Keratinocyte (primary cell): ENCODE measurements at regions not wholly inside any gene's neighbourhood (a gene's known extent, or its start where the extent isn't known, plus 50 kb on each side); places are given as distances from the start of the nearest gene placed in this dataset.

Experiments
- DNase-seq: peaks from one replicate; pipeline ENCODE4 v3.0.0-alpha.2; 2011; ENCODE audit warnings: low read depth, missing footprints, low spot score
- FAIRE-seq: peaks from 2 replicates; lab custom pipeline; 2011; peaks lifted over from hg19 to GRCh38; lab: Jason Lieb, UNC
- H2AFZ ChIP-seq: 2 replicates; pipeline ENCODE4 v1.6.0; 2012; ENCODE audit warnings: low read length, control low read depth, inconsistent platforms; ENCODE audit not compliant: control insufficient read depth
- H3K27ac ChIP-seq: 2 replicates; pipeline ENCODE4 v1.5.1; 2011; ENCODE audit warnings: low read length; ENCODE audit not compliant: control insufficient read depth, insufficient read depth
- H3K27me3 ChIP-seq: 3 replicates; pipeline ENCODE4 v1.6.0; 2011; ENCODE audit warnings: low read length; ENCODE audit not compliant: control insufficient read depth, insufficient read depth; ENCODE audit errors: extremely low read depth
- H3K36me3 ChIP-seq, 2 experiments: 2 replicates in 1 of 2; 3 replicates in 1 of 2; pipeline ENCODE4 v1.5.1; 2011; ENCODE audit warnings: low read length in 2 of 2, mild to moderate bottlenecking in 1 of 2; ENCODE audit not compliant: control insufficient read depth in 2 of 2, insufficient read depth in 2 of 2; ENCODE audit errors: extremely low read depth in 1 of 2
- H3K4me1 ChIP-seq: 3 replicates; pipeline ENCODE4 v1.5.1; 2011; ENCODE audit warnings: low read length; ENCODE audit not compliant: control insufficient read depth, insufficient read depth; ENCODE audit errors: extremely low read depth
- H3K4me2 ChIP-seq: 3 replicates; pipeline ENCODE4 v1.6.0; 2011; ENCODE audit warnings: low read depth, low read length; ENCODE audit not compliant: control insufficient read depth, insufficient read depth; ENCODE audit errors: extremely low read depth
- H3K4me3 ChIP-seq, 3 experiments: fragments of 200-600 bp in 1 of 3; sonication (generic) in 1 of 3; 2 replicates in 2 of 3; 3 replicates in 1 of 3; pipeline ENCODE4 v1.5.1; 2011 to 2016; ENCODE audit warnings: low read length in 3 of 3, mild to moderate bottlenecking in 3 of 3, control low read depth in 2 of 3, inconsistent platforms in 1 of 3, low read depth in 1 of 3, mixed read lengths in 1 of 3, mixed run types in 1 of 3, moderate library complexity in 1 of 3; ENCODE audit not compliant: control insufficient read depth in 2 of 3, insufficient read depth in 2 of 3; ENCODE audit errors: extremely low read depth in 1 of 3
- H3K79me2 ChIP-seq: 2 replicates; pipeline ENCODE4 v1.6.0; 2012; ENCODE audit warnings: low read length; ENCODE audit not compliant: control insufficient read depth, insufficient read depth
- H3K9ac ChIP-seq: 3 replicates; pipeline ENCODE4 v1.6.0; 2011; ENCODE audit warnings: low read length; ENCODE audit not compliant: control insufficient read depth, insufficient read depth; ENCODE audit errors: extremely low read depth
- H3K9me1 ChIP-seq: 3 replicates; pipeline ENCODE4 v1.6.0; 2011; ENCODE audit warnings: low read length; ENCODE audit not compliant: control insufficient read depth, insufficient read depth; ENCODE audit errors: extremely low read depth
- H3K9me3 ChIP-seq: 2 replicates; pipeline ENCODE4 v1.5.1; 2012; ENCODE audit warnings: low read depth, low read length; ENCODE audit not compliant: control insufficient read depth
- H4K20me1 ChIP-seq: 3 replicates; pipeline ENCODE4 v1.6.0; 2011; ENCODE audit warnings: low read length; ENCODE audit not compliant: control insufficient read depth, insufficient read depth; ENCODE audit errors: extremely low read depth
- CTCF ChIP-seq, 3 experiments: IDR thresholded peaks in 1 of 3; conservative IDR thresholded peaks in 1 of 3; optimal IDR thresholded peaks in 1 of 3; 2 replicates in 2 of 3; 3 replicates in 1 of 3; pipeline versions ENCODE3 to v1.5.1; 2011; ENCODE audit warnings: low read length in 3 of 3, mild to moderate bottlenecking in 3 of 3, moderate library complexity in 2 of 3, control low read depth in 1 of 3, inconsistent platforms in 1 of 3; ENCODE audit not compliant: insufficient read depth in 2 of 3; ENCODE audit errors: extremely low read depth in 1 of 3
- EZH2 ChIP-seq: IDR thresholded peaks from one replicate; pipeline ENCODE4 v1.6.1; 2012; ENCODE audit warnings: inconsistent platforms, mild to moderate bottlenecking, low read length, moderate library complexity
- dilution Hi-C: fragments of 300-500 bp; cut with MboI; formaldehyde crosslinking; loops from one replicate; pipeline ENCODE4 v1.7.0; 2020; ENCODE audit warnings: low sequenced_read_pairs; ENCODE audit not compliant: extremely low pct_ligation_motif_present

- H3K4me1 ChIP-seq, result peaks cover 35% of the 10 kb centered on the region
- no peak for FAIRE-seq
- H3K36me3 ChIP-seq, result no peaks in the 10 kb centered on the region
- TF ChIP-seq EZH2, result no peak
- TF ChIP-seq CTCF (optimal IDR thresholded peaks at IDR 0.05 in 1 of 3, IDR thresholded peaks at IDR 0.05 in 1 of 3, conservative IDR thresholded peaks at IDR 0.05 in 1 of 3; ENCODE audit: extremely low read depth in 1 of 3, insufficient read depth in 2 of 3, low read length in 3 of 3), result no peak
- dilution Hi-C loops, result no loop called here
- no peaks in the 10 kb centered on the region for H3K27me3 ChIP-seq
- no peak for DNase-seq
- no peak overlapping the region for H3K4me3 ChIP-seq
- no peaks in the 10 kb centered on the region for H4K20me1 ChIP-seq
- no peaks in the 10 kb centered on the region for H3K79me2 ChIP-seq
- no peak overlapping the region for H2AFZ ChIP-seq
- no peak overlapping the region for H3K27ac ChIP-seq
- H3K4me2 ChIP-seq, result no peak overlapping the region
- no peaks in the 10 kb centered on the region for H3K9me1 ChIP-seq
- no peaks in the 10 kb centered on the region for H3K9me3 ChIP-seq
- no peak overlapping the region for H3K9ac ChIP-seq
Observed at GRCh38 chr2:144678736-144679135, 158.8 kb upstream of the ZEB2 start.

GRCh38 chr2:144675731-144676130, 155.8 kb upstream of the ZEB2 start:
- H4K20me1 ChIP-seq, result no peaks in the 10 kb centered on the region
- TF ChIP-seq CTCF (optimal IDR thresholded peaks at IDR 0.05 in 1 of 3, IDR thresholded peaks at IDR 0.05 in 1 of 3, conservative IDR thresholded peaks at IDR 0.05 in 1 of 3; ENCODE audit: extremely low read depth in 1 of 3, insufficient read depth in 2 of 3, low read length in 3 of 3) (no peak), EZH2 (no peak)
- DNase-seq (peak; percentile 11), FAIRE-seq (peak; percentile 96)
- no peaks in the 10 kb centered on the region for H3K9me3 ChIP-seq
- H3K9ac ChIP-seq, result no peak overlapping the region
- H3K27ac ChIP-seq, result no peak overlapping the region
- no peaks in the 10 kb centered on the region for H3K27me3 ChIP-seq
- no peaks in the 10 kb centered on the region for H3K36me3 ChIP-seq
- peaks cover 12% of the 10 kb centered on the region for H3K4me1 ChIP-seq
- no peaks in the 10 kb centered on the region for H3K79me2 ChIP-seq
- H2AFZ ChIP-seq, result no peak overlapping the region
- dilution Hi-C loops, result no loop called here
- no peaks in the 10 kb centered on the region for H3K9me1 ChIP-seq
- H3K4me3 ChIP-seq, result peak overlapping the region in 1 of 3 experiments; percentile 29
- peak overlapping the region; percentile 58 for H3K4me2 ChIP-seq
